ENCODE measurements at regions not wholly inside any gene's neighbourhood (a gene's known extent, or its start where the extent isn't known, plus 50 kb on each side); places are given as distances from the start of the nearest gene placed in this dataset.

- Mint-ChIP-seq H3K36me3 (ENCODE audit: low read depth) (no peaks in the 10 kb centered on the region), H3K27me3 (ENCODE audit: insufficient read depth) (no peaks in the 10 kb centered on the region), H3K4me1 (ENCODE audit: low read depth) (no peaks in the 10 kb centered on the region), H3K27ac (no peak overlapping the region), H3K4me3 (no peak overlapping the region), H3K9me3 (no peaks in the 10 kb centered on the region)
- intact Hi-C loops (cut with micrococcal nuclease), result no loop called here
- DNase-seq (ENCODE audit: low spot score), result no peak
These were observed 442.2 kb upstream of the CWC22 start for GRCh38 chr2:180449171-180449915.

- Mint-ChIP-seq H3K36me3 (ENCODE audit: low read depth) (no peaks in the 10 kb centered on the region), H3K9me3 (no peaks in the 10 kb centered on the region), H3K4me1 (ENCODE audit: low read depth) (no peaks in the 10 kb centered on the region), H3K4me3 (no peak overlapping the region), H3K27me3 (ENCODE audit: insufficient read depth) (no peaks in the 10 kb centered on the region), H3K27ac (no peak overlapping the region)
- intact Hi-C loops (cut with micrococcal nuclease), result no loop called here
- DNase-seq (ENCODE audit: low spot score), result no peak
These were observed 439.4 kb upstream of the CWC22 start for GRCh38 chr2:180446492-180446891.

- intact Hi-C loops (cut with micrococcal nuclease), result no loop called here
- Mint-ChIP-seq H3K36me3 (ENCODE audit: low read depth) (no peaks in the 10 kb centered on the region), H3K27me3 (ENCODE audit: insufficient read depth) (no peaks in the 10 kb centered on the region), H3K9me3 (no peaks in the 10 kb centered on the region), H3K27ac (no peak overlapping the region), H3K4me1 (ENCODE audit: low read depth) (no peaks in the 10 kb centered on the region), H3K4me3 (no peak overlapping the region)
- no peak for DNase-seq (ENCODE audit: low spot score)
These were observed 436.8 kb upstream of the CWC22 start for GRCh38 chr2:180443888-180444287.

- H3K27me3 Mint-ChIP-seq (ENCODE audit: insufficient read depth), result no peaks in the 10 kb centered on the region
- no peak overlapping the region for H3K4me3 Mint-ChIP-seq
- no peaks in the 10 kb centered on the region for H3K9me3 Mint-ChIP-seq
- no peaks in the 10 kb centered on the region for H3K36me3 Mint-ChIP-seq (ENCODE audit: low read depth)
- H3K27ac Mint-ChIP-seq, result no peak overlapping the region
- no peaks in the 10 kb centered on the region for H3K4me1 Mint-ChIP-seq (ENCODE audit: low read depth)
- intact Hi-C loops (cut with micrococcal nuclease), result no loop called here
- no peak for DNase-seq (ENCODE audit: low spot score)
These were observed 436.0 kb upstream of the CWC22 start for GRCh38 chr2:180442860-180443644.

GRCh38 chr2:180419212-180419611, 412.1 kb upstream of the CWC22 start:
- no peaks in the 10 kb centered on the region for H3K9me3 Mint-ChIP-seq
- no peaks in the 10 kb centered on the region for H3K36me3 Mint-ChIP-seq (ENCODE audit: low read depth)
- peaks cover 1% of the 10 kb centered on the region for H3K27me3 Mint-ChIP-seq (ENCODE audit: insufficient read depth)
- no peak overlapping the region for H3K27ac Mint-ChIP-seq
- no peaks in the 10 kb centered on the region for H3K4me1 Mint-ChIP-seq (ENCODE audit: low read depth)
- H3K4me3 Mint-ChIP-seq, result no peak overlapping the region
- DNase-seq (ENCODE audit: low spot score), result no peak
- intact Hi-C loops (cut with micrococcal nuclease), result no loop called here

GRCh38 chr2:180416627-180417026, 409.5 kb upstream of the CWC22 start:
- Mint-ChIP-seq H3K4me1 (ENCODE audit: low read depth) (no peaks in the 10 kb centered on the region), H3K4me3 (no peak overlapping the region), H3K27me3 (ENCODE audit: insufficient read depth) (peaks cover 1% of the 10 kb centered on the region), H3K9me3 (no peaks in the 10 kb centered on the region), H3K27ac (no peak overlapping the region), H3K36me3 (ENCODE audit: low read depth) (no peaks in the 10 kb centered on the region)
- intact Hi-C loops (cut with micrococcal nuclease), result no loop called here
- DNase-seq (ENCODE audit: low spot score), result no peak

- intact Hi-C loops (cut with micrococcal nuclease), result no loop called here
- H3K9me3 Mint-ChIP-seq, result no peaks in the 10 kb centered on the region
- H3K4me1 Mint-ChIP-seq (ENCODE audit: low read depth), result no peaks in the 10 kb centered on the region
- no peak overlapping the region for H3K4me3 Mint-ChIP-seq
- no peaks in the 10 kb centered on the region for H3K36me3 Mint-ChIP-seq (ENCODE audit: low read depth)
- no peak for DNase-seq (ENCODE audit: low spot score)
- peaks cover 1% of the 10 kb centered on the region for H3K27me3 Mint-ChIP-seq (ENCODE audit: insufficient read depth)
- H3K27ac Mint-ChIP-seq, result no peak overlapping the region
These were observed 406.2 kb upstream of the CWC22 start for GRCh38 chr2:180413336-180413735.

GRCh38 chr2:180412219-180412618, 405.1 kb upstream of the CWC22 start:
- peaks cover 1% of the 10 kb centered on the region for H3K27me3 Mint-ChIP-seq (ENCODE audit: insufficient read depth)
- intact Hi-C loops (cut with micrococcal nuclease), result no loop called here
- no peaks in the 10 kb centered on the region for H3K36me3 Mint-ChIP-seq (ENCODE audit: low read depth)
- no peak for DNase-seq (ENCODE audit: low spot score)
- H3K27ac Mint-ChIP-seq, result no peak overlapping the region
- H3K4me3 Mint-ChIP-seq, result no peak overlapping the region
- H3K9me3 Mint-ChIP-seq, result no peaks in the 10 kb centered on the region
- H3K4me1 Mint-ChIP-seq (ENCODE audit: low read depth), result no peaks in the 10 kb centered on the region

GRCh38 chr2:180411661-180412060, 404.6 kb upstream of the CWC22 start:
- no peak for DNase-seq (ENCODE audit: low spot score)
- intact Hi-C loops (cut with micrococcal nuclease), result no loop called here
- no peaks in the 10 kb centered on the region for H3K4me1 Mint-ChIP-seq (ENCODE audit: low read depth)
- H3K27me3 Mint-ChIP-seq (ENCODE audit: insufficient read depth), result peaks cover 1% of the 10 kb centered on the region
- H3K27ac Mint-ChIP-seq, result no peak overlapping the region
- H3K9me3 Mint-ChIP-seq, result no peaks in the 10 kb centered on the region
- no peak overlapping the region for H3K4me3 Mint-ChIP-seq
- H3K36me3 Mint-ChIP-seq (ENCODE audit: low read depth), result no peaks in the 10 kb centered on the region

GRCh38 chr2:180406687-180407086, 399.6 kb upstream of the CWC22 start:
- intact Hi-C loops (cut with micrococcal nuclease), result no loop called here
- Mint-ChIP-seq H3K27me3 (ENCODE audit: insufficient read depth) (no peaks in the 10 kb centered on the region), H3K36me3 (ENCODE audit: low read depth) (no peaks in the 10 kb centered on the region), H3K9me3 (no peaks in the 10 kb centered on the region), H3K27ac (no peak overlapping the region), H3K4me1 (ENCODE audit: low read depth) (no peaks in the 10 kb centered on the region), H3K4me3 (no peak overlapping the region)
- DNase-seq (ENCODE audit: low spot score), result no peak

GRCh38 chr2:180405520-180405919, 398.4 kb upstream of the CWC22 start:
- H3K4me3 Mint-ChIP-seq, result no peak overlapping the region
- H3K36me3 Mint-ChIP-seq (ENCODE audit: low read depth), result no peaks in the 10 kb centered on the region
- no peak for DNase-seq (ENCODE audit: low spot score)
- H3K27ac Mint-ChIP-seq, result no peak overlapping the region
- no peaks in the 10 kb centered on the region for H3K27me3 Mint-ChIP-seq (ENCODE audit: insufficient read depth)
- intact Hi-C loops (cut with micrococcal nuclease), result no loop called here
- H3K4me1 Mint-ChIP-seq (ENCODE audit: low read depth), result no peaks in the 10 kb centered on the region
- H3K9me3 Mint-ChIP-seq, result no peaks in the 10 kb centered on the region

- H3K36me3 Mint-ChIP-seq (ENCODE audit: low read depth), result no peaks in the 10 kb centered on the region
- H3K27me3 Mint-ChIP-seq (ENCODE audit: insufficient read depth), result no peaks in the 10 kb centered on the region
- no peaks in the 10 kb centered on the region for H3K4me1 Mint-ChIP-seq (ENCODE audit: low read depth)
- no peak for DNase-seq (ENCODE audit: low spot score)
- no peak overlapping the region for H3K27ac Mint-ChIP-seq
- intact Hi-C loops (cut with micrococcal nuclease), result no loop called here
- H3K4me3 Mint-ChIP-seq, result no peak overlapping the region
- H3K9me3 Mint-ChIP-seq, result peaks cover 7% of the 10 kb centered on the region
These were observed 387.2 kb upstream of the CWC22 start for GRCh38 chr2:180394305-180394704.

GRCh38 chr2:180385601-180386201, 378.6 kb upstream of the CWC22 start:
- intact Hi-C loops (cut with micrococcal nuclease), result no loop called here
- Mint-ChIP-seq H3K36me3 (ENCODE audit: low read depth) (no peaks in the 10 kb centered on the region), H3K27me3 (ENCODE audit: insufficient read depth) (no peaks in the 10 kb centered on the region), H3K4me3 (no peak overlapping the region), H3K27ac (no peak overlapping the region), H3K4me1 (ENCODE audit: low read depth) (no peaks in the 10 kb centered on the region), H3K9me3 (peaks cover 5% of the 10 kb centered on the region)
- DNase-seq (ENCODE audit: low spot score), result no peak

All from activated T-helper 1 cell treated with anti-CD3 and anti-CD28 coated beads, Interleukin-12 subunit alpha, Interleukin-12 subunit beta, Interleukin-2, Interleukin-4 antibody, amounts not matched to agents 30 ng/mL and 10 ng/mL and 1 ng/mL, durations not matched to agents 14 hours and 24 hours and 36 hours (primary cell).